ENCODE measurements at regions not wholly inside any gene's neighbourhood (a gene's known extent, or its start where the extent isn't known, plus 50 kb on each side); places are given as distances from the start of the nearest gene placed in this dataset.
"Not testable (repeated sequence)": the region's sequence is repeated elsewhere in the genome, so short reads cannot be mapped to it uniquely, and the experiment has no call there.

DNA sequence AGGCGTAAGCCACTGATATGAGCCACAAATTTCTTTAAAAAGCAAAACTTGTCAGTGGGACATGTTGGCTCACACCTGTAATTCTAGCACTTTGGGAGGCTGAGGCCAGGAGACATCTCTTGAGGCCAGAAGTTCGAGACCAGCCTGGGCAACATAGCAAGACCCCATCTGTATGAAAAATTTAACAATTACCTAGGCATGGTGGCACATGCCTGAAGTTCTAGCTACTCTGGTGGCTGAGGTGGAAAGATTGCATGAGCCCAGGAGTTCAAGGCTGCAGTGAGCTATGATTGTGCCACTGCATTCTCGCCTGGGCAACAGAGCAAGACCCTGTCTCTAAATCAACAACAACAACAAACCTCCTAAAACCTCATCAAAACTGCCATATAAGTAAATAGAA is 147.6 kb upstream of the BARHL2 start:
- no peak for DNase-seq

DNA sequence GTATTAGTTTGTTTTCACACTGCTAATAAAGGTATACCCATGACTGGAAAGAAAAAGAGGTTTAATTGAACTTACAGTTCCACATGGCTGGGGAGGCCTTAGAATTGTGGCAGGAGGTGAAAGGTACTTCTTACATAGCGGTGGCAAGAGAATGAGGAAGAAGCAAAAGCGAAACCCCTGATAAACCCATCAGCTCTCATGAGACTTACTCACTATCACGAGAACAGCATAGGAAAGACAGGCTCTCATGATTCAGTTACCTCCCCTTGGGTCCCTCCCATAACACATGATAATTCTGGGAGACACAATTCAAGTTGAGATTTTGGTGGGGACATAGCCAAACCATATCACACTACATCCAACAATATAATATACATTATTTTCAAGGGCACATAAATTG is 145.7 kb upstream of the BARHL2 start:
- DNase-seq, result no peak

DNA sequence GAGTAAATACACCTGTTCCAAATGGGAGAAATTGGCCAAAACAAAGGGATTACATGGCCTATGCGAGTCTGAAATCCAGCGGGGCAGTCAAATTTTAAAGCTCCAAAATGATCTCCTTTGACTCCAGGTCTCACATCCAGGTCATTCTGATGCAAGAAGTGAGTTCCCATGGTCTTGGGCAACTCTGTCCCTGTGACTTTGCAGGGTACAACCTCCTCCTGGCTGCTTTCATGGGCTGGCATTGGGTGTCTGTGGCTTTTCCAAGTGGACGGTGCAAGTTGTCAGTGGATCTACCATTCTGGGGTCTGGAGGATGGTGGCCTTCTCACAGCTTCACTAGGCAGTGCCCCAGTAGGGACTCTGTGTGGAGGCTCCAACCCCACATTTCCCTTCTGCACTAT is 144.3 kb upstream of the BARHL2 start:
- not testable (repeated sequence) for DNase-seq

DNA sequence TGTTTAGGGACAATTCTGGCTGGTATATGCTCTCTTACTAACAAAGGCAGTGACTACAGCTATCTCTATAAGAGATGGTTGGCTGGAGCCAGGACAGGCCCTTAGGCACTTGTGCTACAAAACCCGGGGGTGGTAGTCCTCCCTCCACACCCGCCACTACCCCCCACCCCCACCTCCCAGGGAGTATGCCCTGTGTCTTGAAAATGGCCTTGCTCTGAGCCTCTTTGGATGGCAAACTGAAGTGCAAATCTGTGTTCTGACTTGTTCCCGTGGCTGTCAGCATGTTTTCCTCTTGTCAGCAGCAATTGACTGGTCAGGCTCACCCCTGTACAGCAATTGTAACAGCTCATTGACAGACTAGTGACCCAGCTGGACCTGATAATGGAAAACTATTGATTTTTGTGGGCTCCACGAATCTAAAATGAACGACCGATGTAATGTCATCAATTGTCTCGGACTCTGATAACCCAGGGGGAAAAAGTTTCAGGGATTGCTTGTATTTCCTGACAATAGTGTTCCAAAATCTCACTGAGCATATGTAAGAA is 139.4 kb upstream of the BARHL2 start:
- DNase-seq, result no peak

DNA sequence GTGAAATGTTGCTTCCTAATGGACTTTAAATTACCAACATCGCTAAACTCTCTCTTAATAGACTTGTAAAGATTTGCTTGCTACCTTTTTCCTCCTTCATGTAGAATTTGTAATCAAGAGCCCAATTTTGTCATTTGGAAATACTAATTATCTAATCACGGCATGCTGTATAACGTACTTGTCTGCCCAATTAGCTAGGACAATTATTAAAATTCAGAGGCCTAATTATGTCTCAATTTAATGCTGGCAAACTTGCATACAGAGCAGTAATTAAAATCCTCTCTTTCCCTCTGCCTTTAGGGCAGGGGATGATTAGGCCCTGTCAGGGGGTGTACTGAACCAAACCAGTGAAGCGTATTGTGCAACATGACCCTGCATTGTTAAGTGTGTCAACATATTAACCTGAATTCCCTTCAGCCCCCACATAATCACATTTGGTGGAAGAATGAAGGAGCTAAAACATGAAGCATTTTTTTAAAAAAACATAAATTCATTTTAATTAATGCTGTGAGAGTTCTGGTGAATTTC is 137.4 kb upstream of the BARHL2 start:
- DNase-seq, result no peak

DNA sequence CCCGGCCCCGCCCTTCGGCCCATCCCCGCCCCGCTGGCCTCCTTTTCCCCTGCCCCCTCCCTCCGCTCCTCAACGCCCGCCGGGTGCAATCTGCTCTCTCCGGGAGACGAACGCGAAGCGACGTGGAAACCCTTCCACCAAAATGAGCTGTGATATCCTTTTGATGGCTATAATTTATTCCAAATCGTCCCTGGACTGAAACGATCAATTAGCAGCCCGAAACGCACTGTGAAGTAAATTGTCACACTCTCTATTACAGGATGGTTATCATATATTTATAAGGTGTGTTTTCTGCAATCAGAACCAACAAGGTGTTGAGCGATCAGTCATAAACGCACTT is 134.6 kb upstream of the BARHL2 start:
- no peak for DNase-seq

DNA sequence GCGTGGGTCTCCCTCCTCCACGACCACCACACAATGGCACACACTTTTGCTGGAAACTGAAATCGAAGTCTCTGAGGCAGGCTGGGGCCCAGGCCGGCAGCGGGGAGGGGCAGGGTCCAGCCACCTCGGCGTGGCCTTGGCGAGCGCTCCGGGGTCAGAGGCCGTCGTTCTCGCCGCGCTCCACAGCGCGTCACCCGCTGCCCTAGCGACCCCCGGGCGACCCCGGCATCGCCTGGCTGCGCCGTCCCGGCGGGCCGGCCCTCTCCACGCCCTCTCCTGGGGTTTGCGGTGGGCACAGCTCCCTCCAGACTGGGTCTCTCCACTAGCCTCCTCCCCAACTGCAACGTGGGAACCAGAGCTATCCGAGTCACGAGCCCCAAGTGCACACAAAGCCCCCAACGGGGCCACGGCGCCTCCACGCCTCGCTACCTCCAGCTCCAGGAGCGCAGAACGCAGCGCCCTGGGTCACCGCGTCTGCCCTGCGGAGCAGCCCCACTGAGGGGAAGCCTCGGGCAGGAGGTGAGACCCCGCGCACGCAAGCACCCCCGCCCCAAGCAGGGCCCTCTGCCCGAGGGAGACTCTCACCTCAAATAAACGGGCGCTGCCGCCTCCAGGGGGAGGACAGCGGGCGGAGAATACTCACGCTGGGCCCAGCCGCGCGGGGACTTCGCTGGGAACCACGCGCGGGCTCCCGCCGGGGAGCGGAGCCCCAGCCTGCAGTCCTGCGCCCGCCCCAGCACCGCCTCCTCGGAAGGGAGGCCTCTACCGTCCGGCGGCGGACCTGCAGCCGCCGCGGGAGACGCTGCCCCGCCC is 134.0 kb upstream of the BARHL2 start:
- peak; percentile 87 for DNase-seq

DNA sequence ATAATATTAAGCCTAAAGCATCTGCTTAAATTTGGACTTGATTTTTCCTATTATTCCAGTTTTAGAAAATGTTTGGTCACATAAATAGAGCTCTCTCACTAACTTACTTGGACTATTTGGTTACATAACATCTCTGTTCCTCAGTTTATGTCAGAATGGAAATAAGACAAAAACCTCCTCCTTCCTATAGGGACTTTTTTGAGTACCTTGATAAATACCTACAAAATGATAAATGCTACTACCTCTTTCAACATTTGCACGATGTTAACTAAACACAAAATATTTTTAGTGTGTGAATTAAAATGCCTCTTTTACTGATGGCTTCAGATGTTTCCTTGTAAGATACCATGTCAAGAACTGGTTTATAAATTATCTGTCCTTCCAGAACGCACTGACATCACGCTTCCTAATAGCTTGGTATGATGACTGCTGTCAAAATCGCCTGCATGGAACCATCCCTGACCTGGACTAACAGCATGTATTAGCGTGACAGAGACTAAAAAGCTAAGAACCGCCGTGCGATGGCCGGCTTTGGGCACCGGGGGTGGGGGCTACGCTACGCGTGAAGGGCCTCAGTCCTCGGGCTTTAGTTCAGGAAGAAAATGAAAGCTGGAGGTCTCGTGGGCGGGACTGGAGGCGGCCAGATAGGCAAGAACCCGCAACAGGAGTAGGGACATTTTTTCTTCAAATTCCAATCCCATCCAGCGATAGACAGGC is 133.2 kb upstream of the BARHL2 start:
- DNase-seq, result no peak

DNA sequence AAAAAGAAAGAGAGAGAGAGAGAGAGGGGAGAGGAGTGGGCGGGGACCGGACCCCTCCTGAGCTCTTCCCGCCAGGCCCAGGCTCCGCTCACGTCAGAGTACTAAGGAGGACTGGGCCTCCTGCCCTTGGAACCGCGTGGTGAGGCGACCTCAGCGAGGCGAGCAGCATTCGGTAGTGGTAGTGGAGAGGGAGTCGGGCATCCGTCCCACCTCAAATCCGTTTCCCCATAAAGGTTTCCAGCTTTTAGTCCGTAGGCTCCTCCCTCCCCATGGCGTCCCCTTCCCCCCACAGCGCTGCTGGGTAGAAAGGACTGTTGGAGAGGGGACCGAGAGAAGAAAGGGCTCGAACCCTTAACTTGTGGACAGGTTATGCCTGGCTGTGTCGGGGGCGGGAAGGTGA is 124.4 kb upstream of the BARHL2 start:
- no peak for DNase-seq

DNA sequence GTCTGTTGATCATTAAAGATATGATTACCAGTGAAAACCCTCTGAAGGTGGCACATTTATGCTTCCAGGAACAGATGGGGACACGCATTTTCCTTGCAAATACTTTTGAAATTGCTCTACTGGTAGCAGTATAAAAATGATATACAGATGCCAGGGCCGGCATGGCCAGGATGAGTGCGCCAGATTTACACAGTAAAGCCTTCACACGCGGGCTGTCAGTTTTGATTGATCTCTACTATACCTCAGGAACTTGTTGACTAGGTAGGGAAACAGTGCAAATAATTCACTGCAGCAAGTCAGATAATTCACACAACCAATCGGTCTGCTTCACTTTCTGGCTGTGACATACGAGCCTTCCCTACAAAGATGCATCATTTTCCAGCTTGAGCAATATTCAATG is 123.2 kb upstream of the BARHL2 start:
- DNase-seq, result no peak

DNA sequence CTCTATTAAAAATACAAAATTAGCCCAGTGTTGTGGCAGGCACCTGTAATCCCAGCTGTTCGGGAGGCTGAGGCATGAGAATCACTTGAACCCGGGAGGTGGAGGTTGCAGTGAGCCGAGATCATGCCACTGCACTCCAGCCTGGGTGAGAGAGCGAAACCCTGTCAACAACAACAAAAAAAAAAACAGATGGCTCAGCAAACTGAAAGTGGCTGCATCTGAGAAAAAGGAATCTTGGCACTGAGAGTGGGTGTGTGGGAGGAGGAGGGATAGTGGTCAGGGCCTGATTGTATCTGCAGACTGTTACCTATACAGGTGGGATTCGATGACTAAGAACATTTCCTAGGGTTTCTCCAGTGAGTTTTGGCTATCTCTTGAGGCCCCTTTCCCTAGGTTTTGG is 122.2 kb upstream of the BARHL2 start:
- DNase-seq, result no peak

DNA sequence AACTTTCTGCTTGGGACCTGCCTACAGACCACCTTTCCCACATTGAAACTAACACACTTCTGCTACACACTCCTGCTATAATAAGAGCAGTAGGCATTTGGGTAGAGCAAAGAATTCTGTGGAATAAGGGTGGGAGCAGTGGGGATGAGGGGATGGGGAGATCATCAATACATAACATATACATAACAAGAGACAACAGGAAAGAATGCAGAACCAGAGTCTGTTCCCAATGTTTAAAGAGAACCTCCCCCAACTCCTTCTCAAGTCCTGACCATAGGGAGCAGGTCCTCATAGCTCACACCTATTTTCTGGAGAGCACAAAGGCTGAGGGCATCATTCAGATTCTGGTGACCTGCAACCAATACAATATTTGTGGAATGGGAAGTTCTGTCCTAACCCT is 121.6 kb upstream of the BARHL2 start:
- DNase-seq, result no peak

DNA sequence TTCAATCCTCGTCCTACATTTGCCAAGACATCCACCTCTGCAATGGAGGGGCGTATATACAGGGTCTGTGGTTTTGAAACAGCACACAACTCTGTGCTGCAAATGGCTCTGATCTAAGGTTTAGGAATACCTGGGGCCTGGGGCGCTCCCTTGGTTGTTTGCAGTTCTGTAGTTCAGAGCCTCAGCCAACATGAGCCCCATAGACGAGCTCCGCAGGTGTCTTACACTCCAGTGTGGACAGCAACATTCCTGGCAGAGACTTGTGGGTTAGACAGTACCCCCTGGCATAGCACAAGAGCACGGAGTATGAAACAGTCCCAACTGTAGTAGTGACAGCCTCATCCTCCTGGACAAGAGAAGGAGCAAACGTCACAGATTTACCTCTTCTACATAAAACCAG is 120.3 kb upstream of the BARHL2 start:
- no peak for DNase-seq

DNA sequence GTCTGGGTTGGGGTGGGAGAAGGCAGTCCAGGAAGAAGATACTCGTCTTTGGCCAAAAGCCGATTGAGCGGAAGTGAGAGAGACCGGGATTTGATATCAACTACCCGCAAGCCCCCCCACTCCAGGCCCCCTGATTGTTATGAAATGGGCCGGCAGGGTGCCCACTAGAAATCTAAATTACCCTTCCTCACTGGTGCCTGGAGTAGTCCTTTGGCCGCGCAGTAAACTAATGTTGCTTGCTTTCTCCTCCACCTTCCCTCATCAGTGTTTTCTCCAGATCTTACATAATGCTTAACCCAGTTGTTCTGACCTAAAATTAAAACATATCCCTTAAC is 119.2 kb upstream of the BARHL2 start:
- no peak for DNase-seq

DNA sequence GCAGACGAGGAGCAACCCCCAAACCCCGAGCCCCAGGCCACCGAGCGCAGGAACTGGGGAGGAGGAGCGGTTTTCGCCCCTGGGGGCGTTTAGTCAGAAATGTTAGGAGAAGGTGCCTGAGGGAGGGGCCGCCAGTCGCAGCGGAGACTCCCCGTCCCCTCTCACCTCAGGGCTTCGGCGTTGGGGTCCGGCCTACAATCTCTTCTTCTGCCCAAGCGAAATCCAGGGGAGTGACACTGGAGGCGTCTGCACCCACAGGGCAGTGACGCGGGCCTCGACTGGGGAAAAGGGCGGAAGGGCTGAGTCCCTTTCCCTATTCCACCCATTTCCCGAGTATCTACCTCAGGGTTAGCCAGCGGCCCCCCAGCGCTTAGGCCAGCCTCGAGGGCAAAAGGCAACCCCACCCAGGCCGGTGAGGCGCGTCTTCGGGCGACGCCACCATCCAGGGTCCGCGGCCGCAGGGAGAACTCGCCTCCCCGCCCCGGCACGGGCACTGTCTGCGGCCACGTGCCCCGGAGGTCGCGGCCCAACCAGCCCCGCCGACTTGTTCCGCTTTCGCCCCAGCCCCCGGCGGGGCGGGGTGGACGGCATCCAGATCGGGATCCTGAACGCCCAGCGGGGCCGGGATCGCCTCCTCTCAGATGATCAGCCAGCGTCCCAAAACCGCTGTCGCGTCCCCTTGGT is 118.7 kb upstream of the BARHL2 start:
- DNase-seq, result no peak

DNA sequence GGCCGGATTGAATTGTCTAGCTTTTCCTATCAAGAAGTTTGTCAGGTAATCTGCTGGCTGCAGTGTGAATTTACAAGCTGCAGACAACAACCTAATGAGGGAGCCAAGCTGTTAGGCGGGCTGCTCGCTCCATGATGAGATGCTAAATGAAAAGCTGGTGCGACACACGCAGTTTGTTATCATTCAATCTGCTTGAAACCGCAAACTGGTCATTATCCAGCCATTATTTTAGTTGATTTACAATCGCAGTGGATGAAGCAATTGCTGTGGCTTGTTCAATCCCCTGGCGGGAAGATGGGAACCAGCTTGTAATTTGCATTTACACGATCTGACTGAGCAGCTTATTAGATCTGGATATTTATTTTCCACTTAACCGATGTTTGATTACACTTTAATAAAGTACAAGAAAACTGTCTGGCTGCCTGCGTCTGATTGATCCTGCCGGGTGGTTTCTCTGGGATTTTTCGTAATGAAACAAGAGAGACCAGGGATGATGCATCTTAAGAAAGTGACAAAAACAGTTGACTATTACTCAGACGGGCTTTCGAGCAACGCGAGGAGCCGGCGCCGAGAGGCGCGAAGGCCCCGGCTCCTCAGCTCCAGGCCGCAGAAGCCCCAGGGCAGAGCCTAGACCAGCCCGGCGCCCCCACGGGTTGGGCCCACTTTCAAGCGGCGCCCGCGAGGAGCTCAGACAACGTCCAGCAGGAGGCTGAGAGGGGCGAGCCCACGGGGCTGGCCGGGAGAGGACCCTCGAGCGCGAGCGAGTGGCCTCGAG is 118.0 kb upstream of the BARHL2 start:
- DNase-seq, result peak; percentile 58

DNA sequence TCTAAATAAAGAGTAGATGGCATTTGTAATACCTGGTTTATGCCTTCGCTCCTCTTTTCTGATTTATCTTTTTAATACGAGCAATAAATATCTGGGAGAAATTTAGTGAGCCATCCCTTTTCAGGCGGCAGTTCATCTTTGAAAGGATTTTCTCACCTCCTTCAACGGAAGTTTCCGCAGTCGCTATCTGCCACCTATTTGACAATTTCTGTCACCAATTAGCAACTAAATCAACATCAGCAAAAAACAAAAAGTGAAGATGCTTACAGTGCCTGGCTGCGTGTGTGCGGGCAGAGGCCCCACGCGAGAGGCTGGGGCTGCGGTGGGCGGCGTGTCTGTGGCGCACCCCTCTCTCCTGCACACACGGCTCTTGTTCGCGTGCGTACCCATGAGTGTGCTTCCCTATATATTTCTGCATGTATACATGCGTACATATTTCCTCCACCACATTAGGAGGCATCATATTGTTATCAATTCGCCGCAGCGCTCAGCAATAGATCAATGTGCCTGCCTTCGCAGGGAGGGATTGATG is 117.3 kb upstream of the BARHL2 start:
- DNase-seq, result no peak

DNA sequence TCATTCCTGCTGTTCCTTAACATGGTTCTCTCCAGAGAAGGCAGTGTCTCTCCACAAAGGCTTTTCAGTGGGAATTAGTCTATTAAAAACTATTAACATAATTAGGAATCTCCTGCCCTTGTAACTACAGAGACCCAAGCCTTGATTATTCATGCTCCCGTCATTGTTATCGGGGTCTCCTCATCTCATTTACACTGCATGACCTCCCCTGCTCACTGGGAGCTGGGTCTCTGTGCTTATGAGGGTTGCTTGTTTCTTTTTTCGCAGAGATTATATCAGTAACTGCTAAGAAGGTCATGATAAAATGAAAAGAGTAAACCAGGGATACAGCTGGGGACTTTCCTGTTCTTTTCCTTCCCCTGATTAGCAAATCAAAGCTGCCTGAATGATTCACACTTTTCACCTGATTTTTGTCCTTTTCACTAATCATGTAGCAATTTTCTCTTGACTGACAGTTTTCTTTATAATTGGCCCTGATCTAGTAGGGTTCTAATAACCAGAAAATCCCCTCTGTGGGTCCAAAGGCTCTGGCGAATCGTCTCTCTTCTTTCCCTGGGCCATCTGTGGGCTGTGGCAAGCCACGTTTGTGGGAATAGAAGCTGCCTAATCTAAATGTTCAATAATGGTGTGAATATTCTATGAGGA is 116.5 kb upstream of the BARHL2 start:
- no peak for DNase-seq

DNA sequence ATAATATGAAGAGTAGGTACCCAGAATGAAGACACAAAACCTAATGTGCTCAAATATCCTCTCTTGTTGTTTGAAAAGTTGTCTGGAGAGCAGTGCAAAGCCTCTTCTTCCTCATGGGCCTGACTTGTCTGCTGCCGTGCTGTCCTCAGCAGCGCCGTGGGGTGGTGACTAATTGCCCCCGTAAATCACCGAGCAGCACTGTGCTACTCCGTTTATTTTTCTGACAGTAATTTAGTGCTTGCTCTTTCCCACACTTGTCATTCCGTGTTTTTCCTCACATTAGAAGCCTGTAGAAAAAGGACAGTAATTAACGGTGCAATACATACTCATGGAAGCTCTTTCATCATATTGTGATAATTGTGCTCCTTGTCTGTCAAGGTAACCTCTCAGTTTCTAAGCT is 114.8 kb upstream of the BARHL2 start:
- no peak for DNase-seq

DNA sequence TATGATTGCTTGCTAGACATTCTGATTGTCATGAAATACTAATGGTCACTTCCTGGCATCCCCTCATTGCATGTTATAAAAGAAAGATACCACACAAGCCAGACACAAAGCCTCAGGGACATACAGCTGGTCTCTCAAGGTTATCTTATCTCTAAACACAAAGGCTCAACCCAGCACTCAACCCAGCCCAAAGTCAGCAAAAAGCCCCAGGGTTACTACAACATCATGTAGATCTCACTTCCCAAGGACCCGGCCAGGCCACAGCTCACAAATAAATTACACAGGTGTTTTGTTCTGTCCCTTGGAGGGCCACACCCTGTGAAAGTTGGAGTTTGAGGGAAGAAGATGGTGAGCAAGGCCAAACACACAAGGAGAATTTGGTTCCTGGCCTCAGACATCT is 109.7 kb upstream of the BARHL2 start:
- no peak for DNase-seq

DNA sequence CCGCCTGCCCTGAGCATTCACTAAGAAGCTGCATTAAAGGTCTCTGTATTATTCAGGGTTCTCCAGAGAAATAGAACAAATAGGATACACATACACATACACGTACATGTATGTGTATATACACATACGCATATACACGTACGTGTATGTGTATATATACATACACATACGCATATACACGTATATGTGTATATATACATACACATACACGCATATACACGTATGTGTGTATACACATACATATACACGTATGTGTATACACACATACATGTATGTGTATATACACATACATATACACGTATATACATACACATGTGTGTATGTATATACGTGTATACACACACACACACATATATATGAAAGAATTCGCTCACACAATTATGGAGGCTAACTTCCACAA is 108.9 kb upstream of the BARHL2 start:
- no peak for DNase-seq

DNA sequence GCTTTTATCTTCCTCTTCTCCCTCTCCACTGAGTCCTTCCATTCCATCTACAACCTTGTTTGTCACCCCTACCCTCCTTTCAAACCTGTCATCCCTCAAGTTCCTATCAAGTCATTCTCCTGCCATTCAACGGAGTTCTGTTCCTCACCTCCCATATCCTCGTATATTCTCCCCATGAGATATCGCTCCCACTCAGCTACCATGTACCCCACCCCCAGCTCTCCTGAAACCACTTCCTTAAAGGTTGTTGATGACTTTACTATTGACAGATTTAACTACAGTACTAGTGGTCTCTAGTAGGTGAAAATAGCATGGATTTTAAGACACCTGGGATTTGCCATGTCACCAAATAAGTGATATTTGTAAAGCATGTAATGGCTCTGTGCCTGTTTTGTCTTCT is 107.4 kb upstream of the BARHL2 start:
- no peak for DNase-seq
